IPS-20b (cell line): ENCODE measurements at regions not wholly inside any gene's neighbourhood (a gene's known extent, or its start where the extent isn't known, plus 50 kb on each side); places are given as distances from the start of the nearest gene placed in this dataset.

ENCODE experiments used
- H3K27ac ChIP-seq: one replicate; pipeline ENCODE4 v1.5.1; 2013; ENCODE audit warnings: low read length
- H3K27me3 ChIP-seq: 2 replicates; pipeline ENCODE4 v1.6.1; 2013; ENCODE audit warnings: mild to moderate bottlenecking, low read length, inconsistent platforms; ENCODE audit not compliant: insufficient read depth
- H3K36me3 ChIP-seq: 2 replicates; pipeline ENCODE4 v1.6.1; 2013; ENCODE audit warnings: low read depth, mild to moderate bottlenecking, inconsistent platforms, low read length, moderate library complexity; ENCODE audit not compliant: insufficient read depth
- H3K4me1 ChIP-seq: 2 replicates; pipeline ENCODE4 v1.6.1; 2013; ENCODE audit warnings: mild to moderate bottlenecking, control low read depth, inconsistent platforms, low read length, moderate library complexity; ENCODE audit not compliant: insufficient read depth
- H3K4me3 ChIP-seq: 2 replicates; pipeline ENCODE4 v1.5.1; 2013; ENCODE audit warnings: mild to moderate bottlenecking, low read length, inconsistent platforms
- H3K9ac ChIP-seq: 2 replicates; pipeline ENCODE4 v1.6.1; 2013; ENCODE audit warnings: low read depth, mild to moderate bottlenecking, inconsistent platforms, low read length, moderate library complexity
- H3K9me3 ChIP-seq: 2 replicates; pipeline ENCODE4 v1.6.1; 2013; ENCODE audit warnings: mild to moderate bottlenecking, low read depth, low read length, inconsistent platforms; ENCODE audit not compliant: insufficient read depth

DNA sequence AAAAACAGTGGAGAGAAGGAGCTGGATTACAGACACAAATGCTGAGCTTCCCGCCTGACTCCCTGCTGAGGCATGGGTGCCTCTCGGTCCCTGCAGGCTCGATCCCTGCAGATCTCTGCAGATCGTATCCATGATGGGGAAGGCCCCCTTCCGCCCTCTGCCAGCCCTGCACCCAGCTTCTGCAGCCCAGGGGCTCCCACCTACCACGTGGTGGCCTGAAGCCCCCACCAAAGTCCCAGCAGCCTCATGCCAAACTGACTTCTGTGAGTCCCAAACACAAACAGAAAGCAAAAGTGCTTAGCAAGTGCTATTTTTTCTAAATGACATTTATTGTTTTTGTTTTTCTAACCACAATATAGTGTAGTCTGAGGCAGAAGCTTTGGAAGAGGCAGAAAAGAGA, 127.1 kb upstream of the CHST15 start:
- Histone ChIP-seq H3K9me3 (no peaks in the 10 kb centered on the region), H3K27ac (no peak overlapping the region), H3K9ac (no peak overlapping the region)

DNA sequence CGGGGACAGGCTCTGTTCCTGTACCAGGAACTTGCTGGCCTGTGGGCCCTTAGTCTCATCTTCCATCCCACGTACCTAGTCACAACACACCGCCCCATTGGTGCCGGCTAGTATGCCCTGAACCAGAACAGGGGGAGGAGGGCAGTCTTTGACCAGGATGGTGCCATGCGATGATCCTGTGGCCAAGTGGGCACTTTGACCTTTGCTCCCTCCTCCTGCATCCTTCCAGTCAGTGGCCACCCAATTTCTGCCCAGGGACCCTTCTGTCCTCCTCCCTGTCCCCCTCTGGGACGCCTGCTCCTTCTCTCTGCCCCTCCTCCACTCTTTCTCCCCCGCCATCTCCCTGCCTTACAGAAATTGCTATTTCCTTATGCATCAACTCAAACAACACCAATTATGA, 126.3 kb upstream of the CHST15 start:
- Histone ChIP-seq H3K9me3 (no peaks in the 10 kb centered on the region), H3K4me3 (no peak overlapping the region), H3K9ac (no peak overlapping the region), H3K36me3 (no peaks in the 10 kb centered on the region), H3K4me1 (peaks cover 6% of the 10 kb centered on the region; the same call in 1 of the 2 replicates), H3K27me3 (no peaks in the 10 kb centered on the region; the same call in 1 of the 2 replicates), H3K27ac (no peak overlapping the region)

More for the DNA sequence above, 127.1 kb upstream of the CHST15 start:
- H3K27me3 ChIP-seq, result no peaks in the 10 kb centered on the region; the same call in 1 of the 2 replicates
- H3K4me3 ChIP-seq, result no peak overlapping the region
- H3K36me3 ChIP-seq, result no peaks in the 10 kb centered on the region
- peaks cover 6% of the 10 kb centered on the region; the same call in 1 of the 2 replicates for H3K4me1 ChIP-seq

- H3K36me3 ChIP-seq, result no peaks in the 10 kb centered on the region
- H3K27me3 ChIP-seq, result no peaks in the 10 kb centered on the region; the same call in 1 of the 2 replicates
- no peak overlapping the region for H3K4me3 ChIP-seq
- H3K27ac ChIP-seq, result no peak overlapping the region
- H3K9me3 ChIP-seq, result no peaks in the 10 kb centered on the region
- peaks cover 6% of the 10 kb centered on the region; the same call in 1 of the 2 replicates for H3K4me1 ChIP-seq
- H3K9ac ChIP-seq, result no peak overlapping the region
These were observed 125.7 kb upstream of the CHST15 start for GRCh38 chr10:124219062-124219461.

GRCh38 chr10:124217906-124218804, 124.8 kb upstream of the CHST15 start:
- H3K4me3 ChIP-seq, result no peak overlapping the region
- H3K36me3 ChIP-seq, result no peaks in the 10 kb centered on the region
- H3K27ac ChIP-seq, result no peak overlapping the region
- H3K9me3 ChIP-seq, result no peaks in the 10 kb centered on the region
- peaks cover 6% of the 10 kb centered on the region; the same call in 1 of the 2 replicates for H3K4me1 ChIP-seq
- H3K9ac ChIP-seq, result no peak overlapping the region
- H3K27me3 ChIP-seq, result no peaks in the 10 kb centered on the region; the same call in 1 of the 2 replicates

GRCh38 chr10:124217031-124217430, 123.6 kb upstream of the CHST15 start:
- peaks cover under 1% of the 10 kb centered on the region; the same call in 1 of the 2 replicates for H3K4me1 ChIP-seq
- H3K9me3 ChIP-seq, result no peaks in the 10 kb centered on the region
- no peak overlapping the region for H3K9ac ChIP-seq
- no peaks in the 10 kb centered on the region for H3K36me3 ChIP-seq
- H3K27me3 ChIP-seq, result no peaks in the 10 kb centered on the region; the same call in 1 of the 2 replicates
- no peak overlapping the region for H3K27ac ChIP-seq
- H3K4me3 ChIP-seq, result no peak overlapping the region

DNA sequence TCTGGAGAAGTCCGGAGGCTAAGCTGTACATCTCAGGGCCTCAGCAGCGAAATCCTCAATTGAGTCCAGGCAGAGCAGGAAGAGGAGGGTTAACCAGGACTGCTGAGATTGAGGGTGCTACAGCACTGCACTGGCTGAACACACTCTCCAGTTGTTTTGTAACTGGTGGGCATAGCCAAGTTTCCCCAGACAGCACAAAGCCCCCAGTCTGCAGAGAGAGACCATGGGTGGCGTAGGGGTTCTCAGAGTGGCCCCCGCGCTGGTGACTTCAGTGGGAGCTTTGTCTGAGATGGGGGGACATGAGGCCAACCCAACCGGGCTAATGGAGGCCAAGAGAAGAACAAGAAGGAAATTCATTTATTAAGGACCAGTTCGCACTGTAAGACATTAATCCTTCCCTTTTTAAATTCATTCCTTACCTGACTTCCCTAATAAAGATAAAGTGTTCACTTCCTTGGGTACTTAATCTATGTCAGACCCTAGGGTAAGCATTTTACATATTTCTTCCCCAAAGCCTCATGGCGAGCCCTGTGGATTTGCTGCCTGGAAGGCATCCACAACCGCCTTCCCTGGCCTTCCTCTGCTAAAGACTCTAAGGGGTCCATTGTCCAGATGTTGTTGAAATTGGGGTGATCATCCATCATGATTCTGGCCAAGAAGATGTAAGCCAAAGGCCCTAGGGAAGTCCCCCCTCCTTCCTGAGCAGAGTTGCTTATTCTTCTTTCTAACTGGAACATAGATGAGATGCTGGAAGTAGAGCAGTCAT, 121.4 kb upstream of the CHST15 start:
- no peaks in the 10 kb centered on the region for H3K9me3 ChIP-seq
- no peaks in the 10 kb centered on the region for H3K4me1 ChIP-seq
- H3K27ac ChIP-seq, result no peak overlapping the region
- H3K36me3 ChIP-seq, result no peaks in the 10 kb centered on the region
- H3K9ac ChIP-seq, result no peak overlapping the region
- H3K4me3 ChIP-seq, result no peak overlapping the region
- no peaks in the 10 kb centered on the region for H3K27me3 ChIP-seq

DNA sequence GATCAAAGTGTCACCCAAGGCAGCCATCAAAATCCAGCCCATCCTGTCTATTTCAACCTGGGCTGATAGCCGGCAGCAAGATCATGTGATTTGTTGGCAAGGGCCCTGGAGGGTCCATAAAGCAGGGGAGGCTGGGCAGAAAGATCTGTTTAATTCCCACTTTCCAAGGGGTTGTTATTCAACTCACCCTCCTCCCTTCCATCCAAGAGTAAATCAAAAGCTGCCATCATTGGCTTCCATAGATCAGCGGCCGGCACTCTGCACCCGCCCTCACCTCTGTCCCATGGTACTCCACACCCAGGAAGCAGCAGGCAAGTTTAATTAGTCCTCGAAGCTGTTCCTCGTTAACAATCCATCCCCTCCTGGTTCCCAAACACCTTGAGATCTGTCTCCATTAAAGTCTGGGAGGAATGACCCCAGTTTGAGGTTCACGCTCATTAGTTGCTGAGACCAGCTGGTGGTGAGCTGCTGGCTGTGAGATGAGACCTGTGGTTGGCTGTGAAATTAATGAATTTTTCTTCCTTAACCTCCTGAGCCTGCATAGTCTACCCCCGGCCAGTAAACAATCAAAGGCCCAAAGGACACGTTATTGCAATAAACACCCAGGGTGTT, 120.6 kb upstream of the CHST15 start:
- Histone ChIP-seq H3K9me3 (no peaks in the 10 kb centered on the region), H3K27me3 (no peaks in the 10 kb centered on the region), H3K27ac (no peak overlapping the region), H3K36me3 (no peaks in the 10 kb centered on the region), H3K4me3 (no peak overlapping the region), H3K4me1 (no peaks in the 10 kb centered on the region), H3K9ac (no peak overlapping the region)

- no peak overlapping the region for H3K4me3 ChIP-seq
- no peaks in the 10 kb centered on the region for H3K9me3 ChIP-seq
- H3K9ac ChIP-seq, result no peak overlapping the region
- H3K36me3 ChIP-seq, result no peaks in the 10 kb centered on the region
- H3K27me3 ChIP-seq, result no peaks in the 10 kb centered on the region
- H3K27ac ChIP-seq, result no peak overlapping the region
- no peaks in the 10 kb centered on the region for H3K4me1 ChIP-seq
These were observed 120.1 kb upstream of the CHST15 start for GRCh38 chr10:124213471-124213870.

DNA sequence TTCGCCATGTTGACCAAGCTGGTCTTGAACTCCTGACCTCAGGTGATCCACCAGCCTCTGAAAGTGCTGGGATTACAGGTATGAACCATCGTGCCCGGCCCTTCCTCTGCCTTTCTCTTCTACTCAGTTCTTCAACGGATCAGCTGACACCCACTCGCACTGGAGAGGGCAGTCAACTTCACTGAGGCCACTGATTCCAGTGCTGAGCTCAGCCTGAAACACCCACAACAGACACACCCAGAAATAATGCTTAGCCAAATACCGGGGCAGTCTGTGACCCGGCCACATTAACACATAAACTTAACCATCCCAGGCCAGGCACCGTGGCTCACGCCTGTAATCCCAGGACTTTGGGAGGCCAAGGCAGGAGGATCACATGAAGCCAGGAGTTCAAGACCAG, 119.3 kb upstream of the CHST15 start:
- Histone ChIP-seq H3K9ac (no peak overlapping the region), H3K4me3 (no peak overlapping the region), H3K27me3 (no peaks in the 10 kb centered on the region), H3K9me3 (no peaks in the 10 kb centered on the region), H3K4me1 (no peaks in the 10 kb centered on the region), H3K36me3 (no peaks in the 10 kb centered on the region), H3K27ac (no peak overlapping the region)

- H3K9me3 ChIP-seq, result no peaks in the 10 kb centered on the region
- H3K27ac ChIP-seq, result no peak overlapping the region
- no peaks in the 10 kb centered on the region for H3K36me3 ChIP-seq
- no peaks in the 10 kb centered on the region for H3K27me3 ChIP-seq
- no peak overlapping the region for H3K4me3 ChIP-seq
- H3K4me1 ChIP-seq, result no peaks in the 10 kb centered on the region
- no peak overlapping the region for H3K9ac ChIP-seq
These were observed 118.5 kb upstream of the CHST15 start for GRCh38 chr10:124211921-124212320.

DNA sequence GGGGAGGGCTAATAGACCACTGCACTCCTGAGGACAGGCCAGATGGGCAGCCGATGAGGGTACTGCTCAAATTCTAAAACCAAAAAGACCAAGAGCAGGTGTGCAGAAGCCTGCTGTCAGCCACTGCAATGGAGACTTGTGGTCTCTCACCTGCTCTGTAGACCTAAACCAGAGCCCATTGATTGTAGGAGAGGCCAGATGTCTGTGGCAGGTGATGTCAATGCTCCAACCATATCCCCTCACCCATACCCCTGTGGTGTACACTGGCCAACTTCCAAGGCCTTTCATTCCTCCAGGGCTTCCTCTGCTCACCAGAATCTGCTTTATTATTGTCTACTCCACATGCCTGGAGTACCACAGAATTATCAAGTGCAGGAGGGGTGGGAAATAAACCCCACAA, 116.9 kb upstream of the CHST15 start:
- Histone ChIP-seq H3K9me3 (no peaks in the 10 kb centered on the region), H3K9ac (no peak overlapping the region)

More for the DNA sequence above, 116.9 kb upstream of the CHST15 start:
- H3K27ac ChIP-seq, result no peak overlapping the region
- H3K4me1 ChIP-seq, result no peaks in the 10 kb centered on the region
- no peaks in the 10 kb centered on the region for H3K36me3 ChIP-seq
- no peaks in the 10 kb centered on the region for H3K27me3 ChIP-seq
- no peak overlapping the region for H3K4me3 ChIP-seq
